SU-DHL-6 (cell line): ENCODE measurements at regions not wholly inside any gene's neighbourhood (a gene's known extent, or its start where the extent isn't known, plus 50 kb on each side); places are given as distances from the start of the nearest gene placed in this dataset.
"Not testable (repeated sequence)": the region's sequence is repeated elsewhere in the genome, so short reads cannot be mapped to it uniquely, and the experiment has no call there.

Experiments used
- H2AFZ ChIP-seq: fragments of 200-600 bp; sonication (generic); 2 replicates; pipeline ENCODE4 v1.6.1; 2014; ENCODE audit warnings: low read depth, mild to moderate bottlenecking, moderate library complexity, mixed read lengths, antibody characterized with exemption, low read length; ENCODE audit not compliant: severe bottlenecking
- H3F3A ChIP-seq: fragments of 200-600 bp; shearing (Covaris generic); 2 replicates; pipeline ENCODE4 v1.6.0; 2016; ENCODE audit warnings: antibody characterized with exemption, mild to moderate bottlenecking; ENCODE audit not compliant: insufficient read depth
- H3K27ac ChIP-seq: fragments of 200-600 bp; sonication (generic); 2 replicates; pipeline ENCODE4 v1.5.1; 2016; ENCODE audit warnings: low read depth, mild to moderate bottlenecking, low read length, moderate library complexity, mixed read lengths
- H3K27me3 ChIP-seq: fragments of 200-600 bp; sonication (generic), shearing (Covaris generic); 2 replicates; pipeline ENCODE4 v1.6.0; 2014; ENCODE audit warnings: mild to moderate bottlenecking, low read length
- H3K36me3 ChIP-seq: fragments of 200-600 bp; sonication (generic); 2 replicates; pipeline ENCODE4 v1.6.1; 2014; ENCODE audit warnings: mild to moderate bottlenecking, low read length, mixed read lengths
- H3K4me2 ChIP-seq: fragments of 300-600, 200-600 bp; shearing (Covaris generic), sonication (generic); 2 replicates; pipeline ENCODE4 v1.6.0; 2014; ENCODE audit warnings: low read length, low read depth, mild to moderate bottlenecking; ENCODE audit not compliant: poor library complexity, severe bottlenecking
- H3K4me3 ChIP-seq: fragments of 200-600 bp; sonication (generic); 2 replicates; pipeline ENCODE4 v1.5.1; 2014; ENCODE audit warnings: antibody characterized with exemption, low read length, mild to moderate bottlenecking, mixed read lengths; ENCODE audit not compliant: insufficient read depth, poor library complexity, severe bottlenecking
- H3K79me2 ChIP-seq: fragments of 200-600 bp; sonication (generic); 2 replicates; pipeline ENCODE4 v1.6.1; 2014; ENCODE audit warnings: mild to moderate bottlenecking, low read length, moderate library complexity; ENCODE audit not compliant: insufficient read depth
- H3K9ac ChIP-seq: fragments of 200-600 bp; sonication (generic); 2 replicates; pipeline ENCODE4 v1.7.0; 2014; ENCODE audit warnings: mild to moderate bottlenecking, low read length
- H3K9me2 ChIP-seq: fragments of 200-600 bp; sonication (generic); replicated peaks from 2 replicates; pipeline ENCODE4 v1.6.1; 2014; ENCODE audit warnings: low read length; ENCODE audit not compliant: insufficient read depth
- H3K9me3 ChIP-seq: fragments of 200-600 bp; sonication (generic); 2 replicates; pipeline ENCODE4 v1.6.1; 2014; ENCODE audit warnings: low read length, mixed read lengths; ENCODE audit not compliant: insufficient read depth
- H4K20me1 ChIP-seq: fragments of 200-600 bp; sonication (generic); 2 replicates; pipeline ENCODE4 v1.6.1; 2014; ENCODE audit warnings: low read depth, mild to moderate bottlenecking, antibody characterized with exemption, low read length, moderate library complexity, mixed read lengths
- CTCF ChIP-seq: fragments of 200-600 bp; sonication (generic); IDR thresholded peaks from one replicate; pipeline ENCODE4 v1.5.1; 2017; ENCODE audit warnings: antibody characterized with exemption, mild to moderate bottlenecking, low read length, moderate library complexity; ENCODE audit not compliant: insufficient read depth, poor library complexity, severe bottlenecking
- EZH2phosphoT487 ChIP-seq: fragments of 200-600 bp; sonication (generic), shearing (Covaris generic); conservative IDR thresholded peaks from 2 replicates; pipeline ENCODE4 v1.6.1; 2018; ENCODE audit warnings: mild to moderate bottlenecking, antibody characterized with exemption, low read length, moderate library complexity, mixed read lengths

- Histone ChIP-seq H3K9me3 (no peaks in the 10 kb centered on the region), H3K9ac (no peak overlapping the region), H3K4me2 (no peak overlapping the region), H2AFZ (no peak overlapping the region), H3K27ac (no peak overlapping the region), H3K9me2 (no peaks in the 10 kb centered on the region), H3K4me3 (no peak overlapping the region), H3K79me2 (no peaks in the 10 kb centered on the region), H3F3A (no peaks in the 10 kb centered on the region), H3K27me3 (no peaks in the 10 kb centered on the region), H3K36me3 (no peaks in the 10 kb centered on the region), H4K20me1 (no peaks in the 10 kb centered on the region)
- TF ChIP-seq EZH2phosphoT487 (no peak), CTCF (no peak)
Observed at GRCh38 chr3:102353805-102354204, 81.0 kb upstream of the ZPLD1 start.

GRCh38 chr3:102354818-102355515, 79.8 kb upstream of the ZPLD1 start:
- Histone ChIP-seq H4K20me1 (no peaks in the 10 kb centered on the region), H3K9ac (no peak overlapping the region), H2AFZ (no peak overlapping the region), H3K4me3 (no peak overlapping the region), H3K27ac (no peak overlapping the region), H3K9me3 (no peaks in the 10 kb centered on the region), H3K27me3 (no peaks in the 10 kb centered on the region), H3K36me3 (no peaks in the 10 kb centered on the region), H3F3A (no peaks in the 10 kb centered on the region), H3K79me2 (no peaks in the 10 kb centered on the region), H3K4me2 (no peak overlapping the region), H3K9me2 (no peaks in the 10 kb centered on the region)
- no peak for TF ChIP-seq CTCF
- no peak for TF ChIP-seq EZH2phosphoT487

GRCh38 chr3:102356506-102356905, 78.3 kb upstream of the ZPLD1 start:
- no peaks in the 10 kb centered on the region for H3F3A ChIP-seq
- no peaks in the 10 kb centered on the region for H3K27me3 ChIP-seq
- no peak overlapping the region for H3K4me3 ChIP-seq
- H3K9ac ChIP-seq, result no peak overlapping the region
- no peak overlapping the region for H3K27ac ChIP-seq
- no peaks in the 10 kb centered on the region for H3K36me3 ChIP-seq
- no peak for TF ChIP-seq EZH2phosphoT487
- TF ChIP-seq CTCF, result no peak
- no peak overlapping the region for H2AFZ ChIP-seq
- H3K9me2 ChIP-seq, result no peaks in the 10 kb centered on the region
- H3K9me3 ChIP-seq, result no peaks in the 10 kb centered on the region
- no peaks in the 10 kb centered on the region for H3K79me2 ChIP-seq
- no peaks in the 10 kb centered on the region for H4K20me1 ChIP-seq
- H3K4me2 ChIP-seq, result no peak overlapping the region

GRCh38 chr3:102357313-102357712, 77.5 kb upstream of the ZPLD1 start:
- not testable (repeated sequence) for H3K27me3 ChIP-seq, H3K4me3 ChIP-seq, H3F3A ChIP-seq, H3K36me3 ChIP-seq, H3K79me2 ChIP-seq, H3K27ac ChIP-seq, H2AFZ ChIP-seq, H3K9me3 ChIP-seq, H4K20me1 ChIP-seq, H3K4me2 ChIP-seq, H3K9me2 ChIP-seq, H3K9ac ChIP-seq
